PC-3 (cell line): ENCODE measurements at regions not wholly inside any gene's neighbourhood (a gene's known extent, or its start where the extent isn't known, plus 50 kb on each side); places are given as distances from the start of the nearest gene placed in this dataset.

ENCODE experiments used
- ATAC-seq: fragments of 200-7000 bp; cut with Tn5 transposase; 2 replicates; pipeline ENCODE4 v1.9.1; 2020; ENCODE audit warnings: mild to moderate bottlenecking, moderate library complexity
- BruUV-seq: library from RNA; stranded (reverse); fragments of 400-500 nt; replicated peaks from 2 replicates; lab custom pipeline; 2021; lab: Mats Ljungman, UMichigan
- CTCF ChIA-PET: fragments of 300-600 bp; sonication (Branson Sonifier 250); formaldehyde crosslinking; loops from one replicate; lab custom pipeline; 2022; ENCODE audit warnings: antibody characterized with exemption; lab: Charles Lee
- POLR2A ChIA-PET: fragments of 300-600 bp; sonication (Branson Sonifier 250); formaldehyde crosslinking; loops from one replicate; lab custom pipeline; 2022; ENCODE audit warnings: antibody characterized with exemption; ENCODE audit not compliant: unreplicated experiment; lab: Charles Lee
- DNase-seq: peaks from one replicate; pipeline ENCODE4 v3.0.0-alpha.2; 2015
- H2AFZ ChIP-seq: fragments of 300-600 bp; sonication (generic); 2 replicates; pipeline ENCODE4 v1.6.0; 2016; ENCODE audit warnings: antibody characterized with exemption, low read length
- H3F3A ChIP-seq: fragments of 300-600 bp; sonication (generic); one replicate; pipeline ENCODE4 v1.6.0; 2017; ENCODE audit warnings: antibody characterized with exemption, low read length, control low read depth, mild to moderate bottlenecking; ENCODE audit not compliant: unreplicated experiment
- H3K27ac ChIP-seq: fragments of 300-600 bp; sonication (generic); 2 replicates; pipeline ENCODE4 v1.5.1; 2016; ENCODE audit warnings: mild to moderate bottlenecking, low read length
- H3K27me3 ChIP-seq: fragments of 300-600 bp; sonication (generic); 2 replicates; pipeline ENCODE4 v1.6.1; 2016; ENCODE audit warnings: low read length, mixed read lengths
- H3K36me3 ChIP-seq: fragments of 300-600 bp; sonication (generic); 2 replicates; pipeline ENCODE4 v1.6.1; 2016; ENCODE audit warnings: low read depth, mixed run types, low read length, mixed read lengths
- H3K4me1 ChIP-seq: fragments of 300-600 bp; sonication (generic); 2 replicates; pipeline ENCODE4 v1.5.1; 2016; ENCODE audit warnings: low read length; ENCODE audit not compliant: insufficient read depth
- H3K4me2 ChIP-seq: fragments of 300-600 bp; sonication (generic); 2 replicates; pipeline ENCODE4 v1.6.0; 2016; ENCODE audit warnings: low read length
- H3K4me3 ChIP-seq: fragments of 300-600 bp; sonication (generic); 2 replicates; pipeline ENCODE4 v1.5.1; 2016; ENCODE audit warnings: mild to moderate bottlenecking, low read length, mixed read lengths
- H3K79me2 ChIP-seq: fragments of 300-600 bp; sonication (generic); 2 replicates; pipeline ENCODE4 v1.6.1; 2017; ENCODE audit warnings: low read length, mixed read lengths
- H3K9ac ChIP-seq: fragments of 300-600 bp; sonication (generic); 2 replicates; pipeline ENCODE4 v1.6.0; 2016; ENCODE audit warnings: mild to moderate bottlenecking, low read length
- H3K9me2 ChIP-seq: fragments of 300-600 bp; sonication (generic); replicated peaks from 2 replicates; pipeline ENCODE4 v1.6.1; 2016; ENCODE audit warnings: mixed run types, low read length, mixed read lengths
- H3K9me3 ChIP-seq: fragments of 300-600 bp; sonication (generic); 2 replicates; pipeline ENCODE4 v1.6.1; 2016; ENCODE audit warnings: low read length, mixed read lengths
- H4K20me1 ChIP-seq: fragments of 300-600 bp; sonication (generic); 2 replicates; pipeline ENCODE4 v1.6.1; 2016; ENCODE audit warnings: low read length, mixed read lengths
- CTCF ChIP-seq: fragments of 300-600 bp; sonication (generic); conservative IDR thresholded peaks from 2 replicates; pipeline ENCODE4 v1.5.1; 2017; ENCODE audit warnings: antibody characterized with exemption, low read depth, mild to moderate bottlenecking, low read length
- EZH2 ChIP-seq: fragments of 300-600 bp; sonication (generic); IDR thresholded peaks from one replicate; pipeline ENCODE4 v1.6.1; 2017; ENCODE audit warnings: antibody characterized with exemption, mild to moderate bottlenecking, low read length; ENCODE audit not compliant: unreplicated experiment
- EZH2phosphoT487 ChIP-seq: fragments of 300-600 bp; sonication (generic); IDR thresholded peaks from 2 replicates; pipeline ENCODE4 v1.6.1; 2018; ENCODE audit warnings: mild to moderate bottlenecking, antibody characterized with exemption, low read length, borderline replicate concordance
- intact Hi-C: fragments of 100-400 bp; cut with micrococcal nuclease; formaldehyde crosslinking; loops from 2 replicates; pipeline ENCODE4 v1.9.0; 2023

GRCh38 chrX:124209792-124210576, 122.5 kb upstream of the TEX13D start:
- Histone ChIP-seq H3K27me3 (no peaks in the 10 kb centered on the region), H3K36me3 (no peaks in the 10 kb centered on the region), H3K27ac (peak overlapping the region; percentile 80), H3K4me3 (no peak overlapping the region), H4K20me1 (no peaks in the 10 kb centered on the region), H3K4me1 (peaks cover 22% of the 10 kb centered on the region), H3K9ac (peak overlapping the region; percentile 25; the same call in 1 of the 2 replicates), H3K4me2 (peak overlapping the region; percentile 63), H3K9me3 (no peaks in the 10 kb centered on the region), H3K79me2 (no peaks in the 10 kb centered on the region), H2AFZ (peak overlapping the region; percentile 55; the same call in 1 of the 2 replicates), H3F3A (no peaks in the 10 kb centered on the region), H3K9me2 (no peaks in the 10 kb centered on the region)
- DNase-seq (peak; percentile 66), ATAC-seq (peak; percentile 88)
- no peak for TF ChIP-seq EZH2phosphoT487
- TF ChIP-seq CTCF, result no peak
- no peak for TF ChIP-seq EZH2
- CTCF ChIA-PET, result interaction anchor here (0.5 kb wide), 1 partner anchor 119 kb away, joined by 3 read pairs; no protein-coding TSS in a partner anchor
- TSS peak; percentile 65 for BruUV-seq
- POLR2A ChIA-PET, result interaction anchor here (0.5 kb wide), 1 partner anchor 93 kb away, joined by 7 read pairs; no protein-coding TSS in a partner anchor
- intact Hi-C loops, result loop anchor here (2.0 to 5.0 kb wide), 6 partner anchors 82 to 249 kb away; partner anchors contain the start of gene STAG2

GRCh38 chrX:124211312-124211942, 121.0 kb upstream of the TEX13D start:
- no peaks in the 10 kb centered on the region for H3K36me3 ChIP-seq
- no peak overlapping the region for H3K9ac ChIP-seq
- intact Hi-C loops, result loop anchor here (1.0 to 5.0 kb wide), 7 partner anchors 31 to 251 kb away; partner anchors contain the start of gene STAG2
- no peaks in the 10 kb centered on the region for H4K20me1 ChIP-seq
- H3K9me3 ChIP-seq, result no peaks in the 10 kb centered on the region
- no peak overlapping the region for H3K4me2 ChIP-seq
- H3K9me2 ChIP-seq, result no peaks in the 10 kb centered on the region
- DNase-seq, result peak; percentile 65
- no peaks in the 10 kb centered on the region for H3F3A ChIP-seq
- ChIA-PET CTCF (interaction anchor here (0.7 kb wide), 1 partner anchor 76 kb away, joined by 4 read pairs; no protein-coding TSS in a partner anchor), POLR2A (no interaction called here)
- no peaks in the 10 kb centered on the region for H3K79me2 ChIP-seq
- TF ChIP-seq EZH2 (no peak), CTCF (peak; percentile 73), EZH2phosphoT487 (no peak)
- no peak overlapping the region for H3K27ac ChIP-seq
- H2AFZ ChIP-seq, result no peak overlapping the region
- H3K4me3 ChIP-seq, result no peak overlapping the region
- BruUV-seq, result no TSS peak
- no peaks in the 10 kb centered on the region for H3K27me3 ChIP-seq
- peak; percentile 58 for ATAC-seq
- peaks cover 23% of the 10 kb centered on the region for H3K4me1 ChIP-seq
